C4-2B (cell line): ENCODE measurements at regions not wholly inside any gene's neighbourhood (a gene's known extent, or its start where the extent isn't known, plus 50 kb on each side); places are given as distances from the start of the nearest gene placed in this dataset.

ENCODE experiments used
- H3K27ac ChIP-seq: fragments of 450-650 bp; 2 replicates; pipeline ENCODE4 v1.5.1; 2017
- ZFX ChIP-seq: fragments of 450-650 bp; IDR thresholded peaks from 2 replicates; pipeline ENCODE4 v1.6.1; 2017
- TF ChIP-seq, protein P1 (sequence below): fragments of 450-650 bp; conservative IDR thresholded peaks from 2 replicates; pipeline ENCODE4 v1.5.1; 2017; ENCODE audit warnings: mild to moderate bottlenecking

DNA sequence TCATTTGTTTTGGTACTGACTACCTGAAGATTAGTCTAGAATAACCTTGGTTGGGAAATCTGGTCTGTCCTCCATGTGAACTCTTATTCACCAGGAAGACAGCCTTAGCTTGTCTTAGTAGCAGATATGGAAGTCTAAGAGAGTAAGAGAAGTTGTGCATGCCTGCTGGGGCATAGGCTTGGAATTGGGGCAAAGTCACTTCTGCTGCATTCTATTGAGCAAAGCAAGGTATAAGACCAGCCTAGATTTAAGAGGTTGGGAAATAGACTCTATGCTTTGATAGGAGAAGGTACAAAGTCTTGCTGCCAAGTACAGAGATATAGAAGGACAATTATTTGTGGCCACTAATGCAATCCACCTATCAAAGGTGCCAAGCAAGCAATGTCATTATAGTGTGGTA, 464.0 kb upstream of the BOD1L1 start:
- no peak overlapping the region for H3K27ac ChIP-seq
- TF ChIP-seq, protein P1, sequence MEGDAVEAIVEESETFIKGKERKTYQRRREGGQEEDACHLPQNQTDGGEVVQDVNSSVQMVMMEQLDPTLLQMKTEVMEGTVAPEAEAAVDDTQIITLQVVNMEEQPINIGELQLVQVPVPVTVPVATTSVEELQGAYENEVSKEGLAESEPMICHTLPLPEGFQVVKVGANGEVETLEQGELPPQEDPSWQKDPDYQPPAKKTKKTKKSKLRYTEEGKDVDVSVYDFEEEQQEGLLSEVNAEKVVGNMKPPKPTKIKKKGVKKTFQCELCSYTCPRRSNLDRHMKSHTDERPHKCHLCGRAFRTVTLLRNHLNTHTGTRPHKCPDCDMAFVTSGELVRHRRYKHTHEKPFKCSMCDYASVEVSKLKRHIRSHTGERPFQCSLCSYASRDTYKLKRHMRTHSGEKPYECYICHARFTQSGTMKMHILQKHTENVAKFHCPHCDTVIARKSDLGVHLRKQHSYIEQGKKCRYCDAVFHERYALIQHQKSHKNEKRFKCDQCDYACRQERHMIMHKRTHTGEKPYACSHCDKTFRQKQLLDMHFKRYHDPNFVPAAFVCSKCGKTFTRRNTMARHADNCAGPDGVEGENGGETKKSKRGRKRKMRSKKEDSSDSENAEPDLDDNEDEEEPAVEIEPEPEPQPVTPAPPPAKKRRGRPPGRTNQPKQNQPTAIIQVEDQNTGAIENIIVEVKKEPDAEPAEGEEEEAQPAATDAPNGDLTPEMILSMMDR, result no peak
- TF ChIP-seq ZFX, result no peak

DNA sequence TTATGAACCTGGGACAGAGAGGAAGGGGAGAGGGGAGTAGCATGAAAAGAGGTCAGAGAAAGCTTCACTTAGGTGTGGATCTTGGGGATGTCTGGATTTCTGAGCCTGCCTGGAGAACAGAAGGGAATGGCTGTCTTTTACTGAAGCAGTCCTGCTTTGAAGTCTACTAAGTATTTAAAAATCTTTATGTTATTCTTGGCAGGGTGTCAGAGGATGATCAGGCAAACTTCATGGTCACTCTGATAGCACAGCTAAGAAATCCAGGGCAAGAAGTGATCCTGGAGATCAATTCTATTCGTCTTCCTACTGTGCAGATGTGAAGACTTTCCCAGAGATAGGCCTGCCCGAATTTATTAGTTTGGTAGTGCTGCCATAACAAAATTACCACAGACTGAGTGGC, 464.4 kb upstream of the BOD1L1 start:
- TF ChIP-seq ZFX, result no peak
- TF ChIP-seq, protein P1, result no peak
- no peak overlapping the region for H3K27ac ChIP-seq

DNA sequence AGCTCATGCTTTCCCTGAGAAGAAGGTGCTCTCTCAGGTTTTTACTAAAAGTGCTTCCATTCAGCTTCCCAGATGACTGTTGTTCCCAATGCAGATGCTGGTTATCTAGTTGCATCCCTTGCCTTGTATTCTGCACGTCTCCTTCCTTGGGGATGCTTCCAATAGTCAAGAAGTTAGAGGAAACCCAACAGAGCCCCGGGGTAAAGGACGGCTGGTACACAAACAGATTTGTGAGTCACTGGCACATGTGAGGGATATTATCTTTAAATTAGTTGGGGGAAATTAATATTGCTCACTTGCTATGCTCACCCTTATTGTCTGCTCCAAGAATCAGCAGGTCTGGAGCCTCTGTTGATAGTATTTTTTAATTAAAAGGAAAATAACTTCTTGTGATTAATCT, 465.2 kb upstream of the BOD1L1 start:
- TF ChIP-seq, protein P1, result no peak
- no peak for TF ChIP-seq ZFX
- H3K27ac ChIP-seq, result no peak overlapping the region

DNA sequence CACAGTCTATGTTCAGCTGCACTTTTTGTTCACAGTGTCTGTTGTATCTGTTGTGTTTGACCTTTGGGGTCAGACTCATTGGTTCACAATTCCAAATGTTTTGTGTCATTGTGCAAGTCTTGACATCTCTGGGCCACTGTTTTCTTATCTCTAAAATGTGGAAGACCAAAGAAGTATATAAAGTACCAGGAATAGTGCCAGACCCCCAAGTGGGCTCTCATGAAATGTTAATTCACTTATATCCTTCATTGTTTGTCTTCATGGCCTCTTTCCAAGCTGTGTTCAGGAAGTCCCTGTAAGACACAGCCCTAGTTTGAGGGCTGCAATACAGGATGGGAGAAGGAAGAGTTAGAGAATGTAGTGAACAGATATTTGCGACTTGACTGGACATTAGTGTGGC, 468.3 kb upstream of the BOD1L1 start:
- H3K27ac ChIP-seq, result no peak overlapping the region
- no peak for TF ChIP-seq ZFX
- TF ChIP-seq, protein P1, result no peak

DNA sequence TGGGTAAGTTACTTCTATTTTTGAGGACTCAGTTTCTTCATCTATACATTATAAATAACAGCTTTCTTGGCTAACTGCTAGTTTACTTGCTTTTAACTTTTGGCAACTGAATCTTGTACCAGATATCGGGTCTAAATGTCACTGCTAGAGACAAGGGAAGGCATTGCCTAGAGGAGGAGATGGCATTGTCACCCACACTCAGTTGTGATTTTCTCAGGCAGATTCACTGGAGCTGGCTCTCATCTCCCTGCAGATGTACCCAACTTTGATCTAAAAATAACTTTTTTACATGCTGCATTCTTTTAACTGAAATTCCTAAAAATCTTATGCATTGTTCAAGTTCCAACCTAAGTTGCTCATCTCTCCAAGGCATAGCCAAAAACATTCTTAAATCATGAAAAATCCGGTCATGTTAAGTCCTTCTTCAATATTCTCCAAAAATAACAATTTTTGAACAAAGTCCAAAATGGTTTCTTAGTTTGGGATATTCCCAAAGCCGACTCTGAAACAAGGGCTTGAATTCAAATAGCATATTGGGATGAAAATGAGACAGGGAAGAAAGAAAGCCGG, 469.0 kb upstream of the BOD1L1 start:
- no peak overlapping the region for H3K27ac ChIP-seq
- no peak for TF ChIP-seq ZFX
- TF ChIP-seq, protein P1, result no peak

DNA sequence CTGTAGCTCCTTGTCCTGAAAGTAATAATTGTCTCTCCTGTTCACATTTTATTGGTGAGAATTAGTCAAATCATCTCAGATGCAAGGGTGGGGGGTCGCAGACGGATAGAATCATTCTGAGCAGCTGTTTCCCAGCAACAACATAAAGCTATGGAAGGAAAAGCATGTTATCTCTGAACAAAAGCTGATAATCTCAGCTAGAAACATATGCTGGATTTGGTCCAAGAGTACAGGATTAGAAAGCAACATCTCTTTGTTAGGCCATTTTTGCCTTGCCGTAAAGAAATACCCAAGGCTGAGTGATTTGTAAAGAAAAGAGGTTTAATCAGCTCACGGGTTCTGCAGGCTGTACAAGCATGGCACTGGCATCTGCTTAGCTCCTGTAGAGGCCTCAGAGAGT, 472.8 kb upstream of the BOD1L1 start:
- TF ChIP-seq ZFX, result no peak
- TF ChIP-seq, protein P1, result no peak
- no peak overlapping the region for H3K27ac ChIP-seq

DNA sequence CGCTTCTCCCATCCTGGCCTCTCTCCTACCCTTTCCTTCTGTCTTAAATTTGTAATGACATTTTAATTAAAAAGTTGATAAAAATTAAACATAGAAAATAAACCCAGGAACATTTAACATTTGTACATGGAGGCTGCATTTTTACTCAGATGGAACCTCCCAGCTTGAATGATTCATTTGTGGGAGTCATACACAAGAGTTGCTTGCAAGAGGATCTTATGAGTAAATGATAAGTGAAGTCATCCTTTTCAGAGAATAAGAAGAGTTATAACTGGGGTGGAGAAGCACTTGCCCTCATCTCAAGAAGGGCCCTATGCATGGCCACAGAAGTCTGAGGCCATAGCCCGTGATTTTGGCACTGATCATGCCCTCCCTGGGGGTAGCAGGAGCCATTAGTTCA, 482.9 kb upstream of the BOD1L1 start:
- TF ChIP-seq ZFX, result no peak
- TF ChIP-seq, protein P1, result no peak
- no peak overlapping the region for H3K27ac ChIP-seq
